HG02759 (cell line): ENCODE measurements at regions not wholly inside any gene's neighbourhood (a gene's known extent, or its start where the extent isn't known, plus 50 kb on each side); places are given as distances from the start of the nearest gene placed in this dataset.

Source experiments
- ATAC-seq: cut with Tn5 transposase; IDR thresholded peaks from one replicate; pipeline ENCODE4 v1.9.1; 2021; ENCODE audit warnings: mild to moderate bottlenecking, moderate library complexity; ENCODE audit not compliant: unreplicated experiment

GRCh38 chr6:159444056-159444760, 248.8 kb downstream of the SOD2 start:
- ATAC-seq, result no peak

GRCh38 chr6:159443417-159443920, 249.6 kb downstream of the SOD2 start:
- ATAC-seq, result no peak

GRCh38 chr6:159441704-159441981, 251.4 kb downstream of the SOD2 start:
- ATAC-seq, result no peak

GRCh38 chr6:159440911-159441703, 251.9 kb downstream of the SOD2 start:
- ATAC-seq, result no peak

GRCh38 chr6:159440349-159440748, 252.7 kb downstream of the SOD2 start:
- no peak for ATAC-seq

- ATAC-seq, result no peak
Observed at GRCh38 chr6:159439651-159440050, 253.4 kb downstream of the SOD2 start.

- ATAC-seq, result no peak
Observed at GRCh38 chr6:159438106-159438505, 254.9 kb downstream of the SOD2 start.

GRCh38 chr6:159436581-159436980, 256.5 kb downstream of the SOD2 start:
- no peak for ATAC-seq

- ATAC-seq, result no peak
Observed at GRCh38 chr6:159435701-159436100, 257.3 kb downstream of the SOD2 start.

GRCh38 chr6:159434410-159434809, 258.6 kb downstream of the SOD2 start:
- ATAC-seq, result no peak

- no peak for ATAC-seq
Observed at GRCh38 chr6:159433550-159433949, 259.5 kb downstream of the SOD2 start.

- no peak for ATAC-seq
Observed at GRCh38 chr6:159431750-159432149, 261.3 kb downstream of the SOD2 start.

GRCh38 chr6:159430323-159430722, 261.1 kb downstream of the FNDC1 start:
- ATAC-seq, result no peak

GRCh38 chr6:159429433-159429832, 260.2 kb downstream of the FNDC1 start:
- no peak for ATAC-seq

- no peak for ATAC-seq
Observed at GRCh38 chr6:159427771-159428170, 258.6 kb downstream of the FNDC1 start.

GRCh38 chr6:159427335-159427734, 258.1 kb downstream of the FNDC1 start:
- no peak for ATAC-seq

- ATAC-seq, result no peak
Observed at GRCh38 chr6:159425421-159425820, 256.2 kb downstream of the FNDC1 start.

- ATAC-seq, result no peak
Observed at GRCh38 chr6:159422041-159422984, 253.1 kb downstream of the FNDC1 start.

- ATAC-seq, result no peak
Observed at GRCh38 chr6:159421586-159421985, 252.4 kb downstream of the FNDC1 start.

GRCh38 chr6:159418997-159419396, 249.8 kb downstream of the FNDC1 start:
- no peak for ATAC-seq

GRCh38 chr6:159416891-159417560, 247.8 kb downstream of the FNDC1 start:
- ATAC-seq, result no peak
